Retina (tissue), 1 donor: ENCODE measurements at regions not wholly inside any gene's neighbourhood (a gene's known extent, or its start where the extent isn't known, plus 50 kb on each side); places are given as distances from the start of the nearest gene placed in this dataset.
"Not testable (repeated sequence)": the region's sequence is repeated elsewhere in the genome, so short reads cannot be mapped to it uniquely, and the experiment has no call there.

Experiments used
- DNase-seq: peaks from one replicate; pipeline ENCODE4 v3.0.0-alpha.2; 2016

- no peak for DNase-seq
Measured at GRCh38 chr21:23684431-23684830, 1922.8 kb downstream of the MRPL39 start.

- DNase-seq: no peak
Measured at GRCh38 chr21:23664193-23664694, 1943.0 kb downstream of the MRPL39 start.

GRCh38 chr21:23660560-23660959 is 1946.7 kb downstream of the MRPL39 start:
- no peak for DNase-seq

- no peak for DNase-seq
Measured at GRCh38 chr21:23644768-23645167, 1962.5 kb downstream of the MRPL39 start.

GRCh38 chr21:23639721-23640120 is 1967.6 kb downstream of the MRPL39 start:
- DNase-seq: no peak

- DNase-seq: no peak
Measured at GRCh38 chr21:23638131-23638695, 1969.1 kb downstream of the MRPL39 start.

- DNase-seq: no peak
Measured at GRCh38 chr21:23633447-23633940, 1973.8 kb downstream of the MRPL39 start.

GRCh38 chr21:23624281-23624680 is 1983.0 kb downstream of the MRPL39 start:
- no peak for DNase-seq

- DNase-seq: no peak
Measured at GRCh38 chr21:23613014-23613413, 1994.3 kb downstream of the MRPL39 start.

GRCh38 chr21:23612210-23612609 is 1995.1 kb downstream of the MRPL39 start:
- DNase-seq: no peak

GRCh38 chr21:23607782-23608431 is 1999.4 kb downstream of the MRPL39 start:
- no peak for DNase-seq

GRCh38 chr21:23601549-23601948 is 2005.7 kb downstream of the MRPL39 start:
- DNase-seq: no peak

GRCh38 chr21:23593582-23593981 is 2013.7 kb downstream of the MRPL39 start:
- no peak for DNase-seq

GRCh38 chr21:23585419-23585818 is 2021.9 kb downstream of the MRPL39 start:
- no peak for DNase-seq

- DNase-seq: no peak
Measured at GRCh38 chr21:23579573-23579972, 2027.7 kb downstream of the MRPL39 start.

- DNase-seq: no peak
Measured at GRCh38 chr21:23578027-23578426, 2029.3 kb downstream of the MRPL39 start.

- DNase-seq: no peak
Measured at GRCh38 chr21:23574932-23575331, 2032.3 kb downstream of the MRPL39 start.

- not testable (repeated sequence) for DNase-seq
Measured at GRCh38 chr21:23548924-23549323, 2058.4 kb downstream of the MRPL39 start.

GRCh38 chr21:23543333-23543732 is 2063.9 kb downstream of the MRPL39 start:
- DNase-seq: no peak

GRCh38 chr21:23542097-23542496 is 2065.2 kb downstream of the MRPL39 start:
- DNase-seq: no peak

GRCh38 chr21:23541571-23541970 is 2065.7 kb downstream of the MRPL39 start:
- DNase-seq: no peak

GRCh38 chr21:23534850-23535249 is 2072.4 kb downstream of the MRPL39 start:
- DNase-seq: no peak

GRCh38 chr21:23531444-23531843 is 2075.8 kb downstream of the MRPL39 start:
- no peak for DNase-seq

GRCh38 chr21:23524685-23525084 is 2082.6 kb downstream of the MRPL39 start:
- no peak for DNase-seq

GRCh38 chr21:23522751-23523150 is 2084.5 kb downstream of the MRPL39 start:
- no peak for DNase-seq
